SK-N-SH (cell line): ENCODE measurements at regions not wholly inside any gene's neighbourhood (a gene's known extent, or its start where the extent isn't known, plus 50 kb on each side); places are given as distances from the start of the nearest gene placed in this dataset.
"Not testable (repeated sequence)": the region's sequence is repeated elsewhere in the genome, so short reads cannot be mapped to it uniquely, and the experiment has no call there.

Source experiments
- EP300 ChIP-seq, 2 experiments: IDR thresholded peaks; 2 replicates each; pipeline versions ENCODE4 v1.4.0 to v1.6.1; 2012; ENCODE audit warnings: borderline replicate concordance in 1 of 2, low read depth in 1 of 2, low read length in 1 of 2
- FOXM1 ChIP-seq: IDR thresholded peaks from 2 replicates; pipeline ENCODE4 v1.4.0; 2012; ENCODE audit warnings: low read depth, mild to moderate bottlenecking
- POLR2AphosphoS5 ChIP-seq: IDR thresholded peaks from 2 replicates; pipeline ENCODE4 v1.6.1; 2012; ENCODE audit warnings: low read depth, low read length
- YY1 ChIP-seq: IDR thresholded peaks from 2 replicates; pipeline ENCODE4 v1.4.0; 2012; ENCODE audit warnings: low read depth, mild to moderate bottlenecking
- TF ChIP-seq, protein P1 (sequence below): fragments of 200-600 bp; sonication (generic); IDR thresholded peaks from 2 replicates; pipeline ENCODE4 v1.6.1; 2017; ENCODE audit warnings: antibody characterized with exemption, mild to moderate bottlenecking, moderate library complexity

DNA sequence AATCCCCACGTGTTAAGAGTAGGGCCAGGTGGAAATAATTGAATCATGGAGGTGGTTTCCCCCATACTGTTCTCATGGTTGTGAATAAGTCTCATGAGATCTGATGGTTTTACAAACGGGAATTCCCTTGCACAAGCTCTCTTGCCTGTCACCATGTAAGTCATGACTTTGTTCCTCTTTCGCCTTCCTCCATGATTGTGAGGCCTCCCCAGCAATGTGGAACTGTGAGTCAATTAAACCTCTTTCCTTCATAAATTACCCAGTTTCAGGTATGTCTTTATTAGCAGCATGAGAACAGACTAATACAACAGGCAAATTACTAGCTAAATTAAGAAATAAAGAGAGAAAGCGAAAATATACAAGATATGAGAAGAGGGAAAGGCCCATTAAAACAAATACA lies 1822.6 kb upstream of the PIK3C3 start:
- TF ChIP-seq YY1; POLR2AphosphoS5; FOXM1; EP300 (IDR thresholded peaks at IDR 0.05; ENCODE audit: borderline replicate concordance in 1 of 2, low read depth in 1 of 2, low read length in 1 of 2): not testable (repeated sequence)
- TF ChIP-seq, protein P1, sequence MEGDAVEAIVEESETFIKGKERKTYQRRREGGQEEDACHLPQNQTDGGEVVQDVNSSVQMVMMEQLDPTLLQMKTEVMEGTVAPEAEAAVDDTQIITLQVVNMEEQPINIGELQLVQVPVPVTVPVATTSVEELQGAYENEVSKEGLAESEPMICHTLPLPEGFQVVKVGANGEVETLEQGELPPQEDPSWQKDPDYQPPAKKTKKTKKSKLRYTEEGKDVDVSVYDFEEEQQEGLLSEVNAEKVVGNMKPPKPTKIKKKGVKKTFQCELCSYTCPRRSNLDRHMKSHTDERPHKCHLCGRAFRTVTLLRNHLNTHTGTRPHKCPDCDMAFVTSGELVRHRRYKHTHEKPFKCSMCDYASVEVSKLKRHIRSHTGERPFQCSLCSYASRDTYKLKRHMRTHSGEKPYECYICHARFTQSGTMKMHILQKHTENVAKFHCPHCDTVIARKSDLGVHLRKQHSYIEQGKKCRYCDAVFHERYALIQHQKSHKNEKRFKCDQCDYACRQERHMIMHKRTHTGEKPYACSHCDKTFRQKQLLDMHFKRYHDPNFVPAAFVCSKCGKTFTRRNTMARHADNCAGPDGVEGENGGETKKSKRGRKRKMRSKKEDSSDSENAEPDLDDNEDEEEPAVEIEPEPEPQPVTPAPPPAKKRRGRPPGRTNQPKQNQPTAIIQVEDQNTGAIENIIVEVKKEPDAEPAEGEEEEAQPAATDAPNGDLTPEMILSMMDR: not testable (repeated sequence)
